GM12865 (cell line): ENCODE measurements at regions not wholly inside any gene's neighbourhood (a gene's known extent, or its start where the extent isn't known, plus 50 kb on each side); places are given as distances from the start of the nearest gene placed in this dataset.
"Not testable (repeated sequence)": the region's sequence is repeated elsewhere in the genome, so short reads cannot be mapped to it uniquely, and the experiment has no call there.

Source experiments
- DNase-seq: peaks from one replicate; pipeline ENCODE4 v3.0.0; 2010; ENCODE audit warnings: low read depth
- H3K4me3 ChIP-seq: 2 replicates; pipeline ENCODE4 v1.5.1; 2011; ENCODE audit warnings: mild to moderate bottlenecking, low read depth, low read length, control low read depth
- TF ChIP-seq, protein P1 (sequence below): IDR thresholded peaks from 2 replicates; pipeline ENCODE4 v1.5.1; 2011; ENCODE audit warnings: low read length, control low read depth, low read depth, inconsistent platforms; ENCODE audit not compliant: insufficient read depth; ENCODE audit errors: missing control alignments

DNA sequence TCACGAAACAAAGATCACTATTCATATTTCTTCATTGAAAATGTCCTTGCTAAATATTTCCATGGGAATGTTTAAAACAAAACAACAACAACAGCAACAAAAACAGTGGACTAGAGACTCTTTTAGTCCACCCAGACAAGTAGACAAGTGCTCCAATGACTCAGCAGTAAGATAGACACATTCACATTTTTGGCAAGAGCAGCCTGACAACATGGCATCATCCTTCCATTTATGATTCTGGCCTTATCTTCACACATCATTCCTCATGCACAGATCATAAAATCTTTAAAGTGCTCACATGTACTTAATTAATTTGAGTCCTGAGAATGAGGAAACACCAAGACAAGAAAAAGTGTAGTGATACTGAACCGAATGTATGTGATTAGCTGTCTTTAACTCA lies 132.6 kb upstream of the PDE4D start:
- TF ChIP-seq, protein P1, sequence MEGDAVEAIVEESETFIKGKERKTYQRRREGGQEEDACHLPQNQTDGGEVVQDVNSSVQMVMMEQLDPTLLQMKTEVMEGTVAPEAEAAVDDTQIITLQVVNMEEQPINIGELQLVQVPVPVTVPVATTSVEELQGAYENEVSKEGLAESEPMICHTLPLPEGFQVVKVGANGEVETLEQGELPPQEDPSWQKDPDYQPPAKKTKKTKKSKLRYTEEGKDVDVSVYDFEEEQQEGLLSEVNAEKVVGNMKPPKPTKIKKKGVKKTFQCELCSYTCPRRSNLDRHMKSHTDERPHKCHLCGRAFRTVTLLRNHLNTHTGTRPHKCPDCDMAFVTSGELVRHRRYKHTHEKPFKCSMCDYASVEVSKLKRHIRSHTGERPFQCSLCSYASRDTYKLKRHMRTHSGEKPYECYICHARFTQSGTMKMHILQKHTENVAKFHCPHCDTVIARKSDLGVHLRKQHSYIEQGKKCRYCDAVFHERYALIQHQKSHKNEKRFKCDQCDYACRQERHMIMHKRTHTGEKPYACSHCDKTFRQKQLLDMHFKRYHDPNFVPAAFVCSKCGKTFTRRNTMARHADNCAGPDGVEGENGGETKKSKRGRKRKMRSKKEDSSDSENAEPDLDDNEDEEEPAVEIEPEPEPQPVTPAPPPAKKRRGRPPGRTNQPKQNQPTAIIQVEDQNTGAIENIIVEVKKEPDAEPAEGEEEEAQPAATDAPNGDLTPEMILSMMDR, result no peak
- no peak for DNase-seq
- H3K4me3 ChIP-seq, result no peak overlapping the region

DNA sequence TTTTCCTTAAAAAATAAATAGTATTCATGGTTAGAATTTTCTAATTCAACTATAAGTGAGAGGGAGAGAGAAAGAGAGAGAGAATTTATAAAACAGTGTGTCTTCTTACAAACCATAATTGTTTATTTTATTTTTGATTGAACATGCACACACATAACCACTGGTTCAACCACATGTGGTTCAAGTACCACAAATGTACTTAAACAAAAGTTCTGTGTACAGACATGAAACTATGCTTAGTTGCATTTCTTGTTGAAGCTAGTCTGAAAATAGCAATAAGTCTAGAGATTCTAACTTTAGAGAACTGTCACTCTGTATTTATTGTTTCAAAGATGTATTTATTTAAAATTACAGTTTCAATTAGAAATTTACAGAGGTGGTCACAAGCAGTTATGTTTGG lies 130.6 kb upstream of the PDE4D start:
- TF ChIP-seq, protein P1, result no peak
- DNase-seq, result peak; percentile 14
- H3K4me3 ChIP-seq, result no peak overlapping the region

DNA sequence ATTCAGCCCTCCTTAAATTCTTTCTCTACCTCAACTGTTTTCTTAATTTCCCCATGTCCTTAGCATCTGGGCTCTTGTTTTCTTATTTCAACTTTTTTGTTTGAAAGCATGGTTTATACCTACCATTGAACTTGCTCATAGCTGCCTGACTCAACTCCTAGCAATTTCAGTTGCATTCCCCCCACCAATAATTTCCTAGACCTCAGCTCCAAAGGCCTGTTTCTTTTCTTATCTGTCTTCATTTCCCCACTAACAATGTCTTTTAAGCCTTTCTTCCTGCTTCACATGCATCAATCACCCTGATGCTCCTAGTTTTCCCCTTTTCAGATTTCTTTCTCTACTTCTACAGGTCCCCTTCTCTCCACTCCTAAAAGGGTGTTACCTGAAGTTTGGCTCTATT lies 129.7 kb upstream of the PDE4D start:
- no peak for DNase-seq
- H3K4me3 ChIP-seq, result no peak overlapping the region
- TF ChIP-seq, protein P1, result no peak

DNA sequence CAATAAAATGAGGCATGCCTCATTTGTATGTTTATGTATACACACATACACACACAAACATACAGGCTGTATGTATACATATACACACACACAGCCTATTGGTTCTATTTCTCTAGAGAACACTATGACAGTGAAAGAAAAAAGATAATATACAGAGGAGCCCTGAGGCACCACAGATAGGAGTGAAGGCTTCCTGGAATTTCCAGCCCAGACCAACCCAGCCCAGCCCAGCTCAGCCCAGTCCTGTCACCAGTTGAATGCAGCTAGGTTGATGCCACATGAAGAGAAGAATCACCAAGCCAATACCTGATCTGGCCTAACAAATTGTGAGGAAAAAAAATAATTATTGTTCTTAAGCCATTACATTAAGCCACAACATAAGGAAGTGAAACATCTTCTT lies 126.9 kb upstream of the PDE4D start:
- H3K4me3 ChIP-seq, result no peak overlapping the region
- TF ChIP-seq, protein P1, result no peak
- DNase-seq, result no peak

DNA sequence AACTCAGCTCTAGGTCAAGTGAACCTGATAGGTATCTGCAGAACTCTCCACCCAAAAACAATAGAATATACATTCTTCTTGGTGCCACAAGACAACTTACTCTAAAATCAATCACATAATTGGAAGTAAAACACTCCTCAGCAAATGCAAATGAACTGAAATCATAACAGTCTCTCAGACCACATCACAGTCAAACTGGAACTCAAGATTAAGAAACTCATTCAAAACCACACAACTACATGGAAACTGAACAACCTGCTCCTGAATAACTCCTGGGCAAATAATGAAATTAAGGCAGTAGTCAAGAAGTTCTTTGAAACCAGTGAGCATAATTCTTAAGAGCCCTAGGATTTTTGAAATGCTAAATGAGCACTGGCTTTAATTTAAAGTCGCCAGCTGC lies 125.4 kb upstream of the PDE4D start:
- DNase-seq, result peak; percentile 16
- H3K4me3 ChIP-seq, result not testable (repeated sequence)

DNA sequence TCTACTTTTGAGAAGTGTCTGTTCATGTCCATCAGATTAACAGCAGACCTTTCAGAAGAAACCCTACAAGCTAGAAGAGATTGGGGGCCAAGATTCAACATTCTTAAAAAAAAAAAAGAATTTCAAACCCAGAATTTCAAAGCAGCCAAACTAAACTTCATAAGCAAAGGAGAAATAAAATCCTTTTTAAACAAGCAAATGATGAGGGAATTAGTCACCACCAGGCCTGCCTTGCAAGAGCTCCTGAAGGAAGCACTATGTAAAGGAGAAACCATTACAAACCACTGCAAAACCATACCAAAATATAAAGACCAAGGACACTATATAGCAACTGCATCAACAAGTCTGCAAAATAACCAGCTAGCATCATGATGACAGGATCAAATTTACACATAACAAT lies 124.6 kb upstream of the PDE4D start:
- no peak overlapping the region for H3K4me3 ChIP-seq
- no peak for DNase-seq
- TF ChIP-seq, protein P1, result no peak

DNA sequence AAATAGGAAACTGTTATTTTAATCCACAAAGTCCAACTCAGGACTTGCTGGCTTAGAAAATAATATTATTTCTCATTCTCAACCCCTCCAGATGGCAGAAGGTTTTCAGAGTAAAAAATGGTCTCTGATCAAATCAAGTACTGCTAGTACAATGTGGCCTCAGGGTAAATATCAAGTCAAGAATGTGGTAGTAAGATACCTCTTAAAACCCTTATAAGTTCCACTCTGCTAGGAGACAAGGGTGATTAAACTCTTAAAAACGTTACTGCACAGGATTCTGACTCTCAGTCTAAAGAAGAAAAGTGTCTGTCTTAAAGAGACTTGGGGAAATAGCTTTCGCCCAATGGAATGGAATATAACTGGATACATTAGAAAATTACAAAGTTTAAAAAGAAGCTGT lies 120.8 kb upstream of the PDE4D start:
- DNase-seq, result no peak
- TF ChIP-seq, protein P1, result no peak
- H3K4me3 ChIP-seq, result no peak overlapping the region

DNA sequence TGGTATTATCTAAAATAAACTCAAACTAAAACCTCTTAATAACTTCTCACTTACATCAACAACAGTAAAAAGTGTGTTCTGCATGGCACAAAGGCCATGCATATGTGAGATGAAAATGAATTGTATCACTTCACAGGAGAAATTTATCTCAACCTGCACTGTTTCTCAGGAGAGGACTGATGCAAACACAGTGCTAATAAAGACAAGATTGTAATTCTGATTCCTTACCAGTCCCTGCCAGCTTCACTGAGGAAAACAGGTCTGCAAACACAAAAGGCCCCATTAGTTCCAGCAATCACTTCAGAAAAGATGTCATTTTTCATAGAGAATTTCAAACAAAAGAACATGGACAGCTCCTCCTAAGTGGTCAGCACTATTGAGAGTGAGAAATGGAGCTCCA lies 117.3 kb upstream of the PDE4D start:
- TF ChIP-seq, protein P1, result no peak
- no peak overlapping the region for H3K4me3 ChIP-seq
- DNase-seq, result no peak
